ENCODE measurements at regions not wholly inside any gene's neighbourhood (a gene's known extent, or its start where the extent isn't known, plus 50 kb on each side); places are given as distances from the start of the nearest gene placed in this dataset.
A peak's percentile ranks its signal among the peaks of the same experiment; 100 is the strongest.
"Not testable (repeated sequence)": the region's sequence is repeated elsewhere in the genome, so short reads cannot be mapped to it uniquely, and the experiment has no call there.

DNA sequence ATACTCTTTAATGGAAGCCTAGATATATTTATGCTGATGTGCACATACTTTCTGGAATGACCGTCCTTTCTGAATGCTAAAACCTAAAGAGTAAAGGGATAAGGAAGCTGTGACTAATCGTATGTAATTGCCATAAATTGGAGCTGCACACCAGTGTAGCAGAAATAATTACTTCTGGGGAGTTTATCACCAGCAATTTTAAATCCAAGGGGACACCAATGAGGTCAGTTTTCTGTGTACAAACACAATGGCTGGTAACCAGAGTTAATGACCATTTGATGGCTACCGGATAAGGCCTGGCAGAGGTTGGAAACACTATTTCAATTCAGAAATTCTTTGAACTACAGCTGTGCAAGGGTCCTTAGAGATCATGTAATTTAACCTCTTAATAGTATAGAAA, 670.1 kb downstream of the REEP3 start:
- intact Hi-C loops (cut with DNase I), result no loop called here
- DNase-seq (ENCODE audit: low spot score) (no peak), ATAC-seq (no peak)

DNA sequence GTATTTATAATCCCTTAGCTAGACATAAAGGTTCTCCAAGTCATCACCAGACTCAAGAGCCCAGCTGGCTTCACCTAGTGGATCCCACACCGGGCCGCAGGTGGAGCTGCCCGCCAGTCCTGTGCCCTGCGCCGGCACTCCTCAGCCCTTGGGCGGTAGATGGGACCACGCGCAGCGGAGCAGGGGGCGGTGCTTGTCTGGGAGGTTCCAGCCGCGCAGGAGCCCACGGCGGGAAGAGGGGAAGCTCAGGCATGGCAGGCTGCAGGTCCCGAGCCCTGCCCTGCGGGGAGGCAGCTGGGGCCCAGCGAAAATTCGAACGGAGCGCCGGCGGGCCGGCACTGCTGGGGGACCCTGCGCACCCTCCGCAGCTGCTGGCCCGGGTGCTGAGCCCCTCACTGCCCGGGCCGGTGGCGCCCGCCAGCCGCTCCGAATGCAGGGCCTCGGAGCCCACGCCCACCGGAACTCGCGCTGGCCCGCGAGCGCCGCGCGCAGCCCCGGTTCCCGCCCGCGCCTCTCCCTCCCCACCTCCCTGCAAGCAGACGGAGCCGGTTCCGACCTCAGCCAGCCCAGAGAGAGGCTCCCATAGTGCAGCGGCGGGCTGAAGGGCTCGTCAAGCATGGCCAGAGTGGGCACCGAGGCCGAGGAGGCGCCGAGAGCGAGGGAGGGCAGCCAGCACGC, 675.6 kb downstream of the REEP3 start:
- intact Hi-C loops (cut with DNase I), result no loop called here
- ATAC-seq (no peak), DNase-seq (ENCODE audit: low spot score) (peak; percentile 43)

- intact Hi-C loops (cut with DNase I), result no loop called here
- DNase-seq (ENCODE audit: low spot score), result no peak
- no peak for ATAC-seq
These were observed 680.7 kb downstream of the REEP3 start for GRCh38 chr10:64201936-64202335.

- DNase-seq (ENCODE audit: low spot score); intact Hi-C loops (cut with DNase I); ATAC-seq: not testable (repeated sequence)
These were observed 683.3 kb downstream of the REEP3 start for GRCh38 chr10:64204504-64204903.

DNA sequence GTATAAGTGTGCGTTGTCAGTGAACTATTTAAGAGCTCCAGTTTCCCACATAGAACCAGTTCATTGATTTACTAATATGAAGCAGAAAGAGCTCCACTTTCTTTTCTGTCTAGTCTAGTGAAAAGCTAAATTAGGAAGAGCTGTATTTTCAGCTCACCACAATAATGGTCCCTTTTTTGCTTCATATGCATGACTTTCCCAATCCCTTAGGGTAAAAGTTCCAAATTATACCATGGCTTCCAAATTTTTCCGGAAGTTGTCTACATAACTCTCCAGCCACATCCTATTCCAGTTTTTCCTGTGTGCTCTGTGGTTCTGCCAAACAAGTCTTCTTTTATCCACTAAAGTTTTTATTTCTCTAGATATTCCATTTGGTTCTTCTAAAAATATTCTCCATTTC, 685.2 kb downstream of the REEP3 start:
- DNase-seq (ENCODE audit: low spot score) (no peak), ATAC-seq (no peak)
- intact Hi-C loops (cut with DNase I), result no loop called here

DNA sequence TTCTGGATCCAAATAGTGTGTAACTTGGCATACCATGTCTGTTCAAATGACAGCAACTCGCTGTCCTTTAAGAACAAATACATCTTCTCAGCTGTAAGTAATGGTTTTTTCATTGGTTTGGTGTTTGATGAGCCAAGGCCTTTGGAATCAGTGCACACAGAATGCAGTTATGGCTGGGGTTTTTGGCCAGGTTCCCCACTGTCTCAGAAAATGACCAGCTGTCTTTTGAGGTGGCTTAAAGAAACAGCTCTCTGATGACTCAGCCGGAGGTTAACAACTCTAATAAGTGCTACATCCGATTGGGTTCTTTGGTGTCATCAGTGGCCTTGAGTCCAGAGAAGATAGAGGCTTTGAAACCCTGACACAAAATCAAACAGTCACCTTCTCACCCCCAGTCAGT, 688.4 kb downstream of the REEP3 start:
- no peak for ATAC-seq
- no peak for DNase-seq (ENCODE audit: low spot score)
- intact Hi-C loops (cut with DNase I), result no loop called here

- no peak for DNase-seq (ENCODE audit: low spot score)
- ATAC-seq, result no peak
- intact Hi-C loops (cut with DNase I), result no loop called here
These were observed 689.0 kb downstream of the REEP3 start for GRCh38 chr10:64210211-64210610.

- no peak for DNase-seq (ENCODE audit: low spot score)
- intact Hi-C loops (cut with DNase I), result no loop called here
- ATAC-seq, result no peak
These were observed 690.3 kb downstream of the REEP3 start for GRCh38 chr10:64211466-64211865.

DNA sequence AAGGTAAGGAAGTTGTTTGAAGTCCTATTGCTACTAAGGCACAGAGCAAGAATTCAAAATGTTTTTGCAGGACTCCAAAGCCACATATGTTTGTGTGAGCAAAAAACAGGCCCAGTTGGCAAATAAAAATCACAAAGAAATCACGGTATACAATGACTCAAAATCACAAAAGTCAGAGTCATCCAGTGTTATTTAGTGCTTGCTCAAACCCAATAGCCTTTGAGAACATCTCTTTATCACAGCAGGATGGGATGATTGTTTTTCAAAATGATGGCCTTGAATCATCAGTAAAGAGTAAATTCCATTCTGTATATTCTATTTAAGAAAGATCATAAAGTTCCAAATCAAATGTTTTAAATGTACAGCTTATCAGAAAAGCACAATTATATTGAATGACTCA, 693.9 kb downstream of the REEP3 start:
- intact Hi-C loops (cut with DNase I), result no loop called here
- ATAC-seq, result no peak

DNA sequence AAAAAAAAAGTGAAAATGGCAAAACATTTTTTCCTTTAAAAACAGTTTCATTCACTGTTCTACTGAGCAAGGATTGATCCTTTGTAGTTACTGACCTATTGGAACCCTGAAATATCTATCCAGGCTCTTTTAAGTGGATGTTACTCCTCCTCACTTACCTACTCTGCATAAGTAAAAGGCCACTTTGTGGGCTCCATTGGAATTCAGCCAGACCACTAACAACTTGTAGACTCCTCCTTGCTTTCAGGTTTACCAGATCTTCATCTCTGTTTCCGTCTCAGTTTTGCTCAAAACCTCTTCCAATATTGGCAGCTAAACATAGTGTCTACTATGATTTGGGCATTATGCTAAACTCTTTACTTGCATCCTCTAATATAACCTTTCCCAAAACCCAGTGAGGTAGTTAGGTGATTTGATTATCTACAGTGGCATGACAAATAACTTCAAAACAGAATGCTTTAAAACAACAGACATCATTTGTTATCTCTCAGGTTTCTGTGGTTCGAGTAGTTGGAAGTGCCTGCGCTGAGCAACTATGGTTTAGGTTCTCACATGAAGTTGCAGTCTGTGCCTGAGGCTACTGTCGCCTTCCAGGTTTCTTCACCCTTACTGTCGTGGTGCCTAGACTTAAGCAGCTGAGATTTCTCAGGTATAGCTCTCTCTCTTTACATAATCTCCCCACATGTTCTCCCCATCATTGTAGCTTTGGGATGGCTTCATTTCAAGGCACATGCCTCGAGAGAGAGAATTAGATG, 698.2 kb downstream of the REEP3 start:
- DNase-seq (ENCODE audit: low spot score) (no peak), ATAC-seq (no peak)
- intact Hi-C loops (cut with DNase I), result no loop called here

More for the DNA sequence above, 693.9 kb downstream of the REEP3 start:
- DNase-seq (ENCODE audit: low spot score), result no peak

DNA sequence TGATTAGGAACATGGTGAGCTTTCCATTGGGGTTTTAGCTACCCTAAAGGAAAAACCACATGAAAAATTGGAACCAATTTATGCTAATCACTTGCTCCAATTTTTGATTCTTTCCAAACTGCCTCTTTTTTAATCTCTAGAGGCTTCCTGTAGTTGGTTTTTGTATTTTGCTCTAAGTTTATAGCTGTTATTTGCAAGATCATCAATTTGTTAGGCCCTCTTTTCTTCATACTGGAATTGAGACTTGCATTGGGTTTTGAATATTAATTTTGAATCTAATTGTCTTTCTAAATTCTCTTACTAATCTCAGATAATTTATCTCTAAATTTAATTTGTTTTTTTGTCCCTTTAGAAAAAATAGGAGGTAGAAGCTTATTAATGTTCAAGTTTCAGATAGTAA, 713.3 kb downstream of the REEP3 start:
- intact Hi-C loops (cut with DNase I), result loop anchor here (5.0 kb wide), 1 partner anchor 738 kb away; no protein-coding TSS in a partner anchor
- DNase-seq (ENCODE audit: low spot score) (no peak), ATAC-seq (no peak)

- intact Hi-C loops (cut with DNase I), result no loop called here
- no peak for ATAC-seq
- no peak for DNase-seq (ENCODE audit: low spot score)
These were observed 736.5 kb downstream of the REEP3 start for GRCh38 chr10:64257704-64258103.

DNA sequence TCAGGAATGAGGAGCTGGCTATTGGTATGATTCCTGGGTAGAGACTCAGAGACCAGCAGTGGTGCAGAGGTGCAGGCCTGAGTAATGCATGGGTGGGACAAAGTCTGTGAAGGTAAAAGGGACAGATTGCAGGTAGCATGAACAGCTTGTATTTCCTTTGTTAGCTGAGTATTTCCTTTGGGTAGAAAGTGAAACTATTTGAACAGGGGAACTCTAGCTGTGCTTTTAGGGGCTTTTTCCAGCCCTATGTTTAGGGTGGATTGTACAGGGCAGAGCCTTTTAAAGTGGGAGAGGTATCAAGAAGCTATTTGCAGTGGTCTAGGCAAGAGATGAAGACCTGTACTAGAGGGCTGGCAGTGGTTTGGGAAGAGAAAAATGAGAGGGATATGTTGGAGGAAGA, 739.9 kb downstream of the REEP3 start:
- DNase-seq (ENCODE audit: low spot score) (no peak), ATAC-seq (no peak)
- intact Hi-C loops (cut with DNase I), result no loop called here

DNA sequence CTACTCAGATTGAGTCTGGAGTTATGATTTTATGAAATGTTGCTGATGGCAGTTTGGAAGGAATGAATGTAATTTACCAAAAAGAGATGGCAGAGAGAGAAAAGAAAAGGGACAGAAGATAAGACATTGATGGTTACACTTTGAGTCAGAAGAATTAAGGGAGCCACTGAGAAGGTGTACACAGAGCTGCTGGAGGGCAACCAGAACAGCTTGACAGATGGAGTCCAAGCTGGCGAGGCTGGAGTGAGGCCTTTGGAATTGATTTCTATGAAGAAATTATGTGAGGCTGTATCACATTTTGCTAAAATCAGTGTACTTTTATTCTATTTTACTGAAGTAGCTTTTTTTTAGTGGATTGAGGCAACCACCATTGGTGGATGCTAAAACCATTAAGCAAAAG, 740.5 kb downstream of the REEP3 start:
- intact Hi-C loops (cut with DNase I), result no loop called here
- no peak for ATAC-seq

DNA sequence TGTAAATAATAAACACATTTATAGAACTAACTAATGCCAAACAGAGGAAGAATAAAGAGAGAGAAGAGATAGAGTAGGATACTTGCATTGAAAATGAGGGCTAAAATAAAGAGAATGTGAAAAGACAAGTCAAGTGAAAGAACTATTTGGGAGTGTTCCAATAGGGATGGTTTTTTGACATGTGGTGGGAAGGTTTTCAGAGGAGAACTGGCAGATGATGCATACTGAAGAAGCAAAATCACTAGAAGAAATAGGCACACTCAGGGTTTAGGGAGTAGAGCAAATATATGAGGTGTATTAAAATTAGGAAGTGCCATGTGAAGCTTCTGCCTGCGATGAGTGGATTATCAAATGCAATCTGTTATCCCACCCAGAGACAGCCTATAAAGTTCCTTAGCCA, 744.8 kb downstream of the REEP3 start:
- DNase-seq (ENCODE audit: low spot score), result no peak
- intact Hi-C loops (cut with DNase I), result no loop called here
- ATAC-seq, result no peak

More for the DNA sequence above, 740.5 kb downstream of the REEP3 start:
- DNase-seq (ENCODE audit: low spot score), result no peak

DNA sequence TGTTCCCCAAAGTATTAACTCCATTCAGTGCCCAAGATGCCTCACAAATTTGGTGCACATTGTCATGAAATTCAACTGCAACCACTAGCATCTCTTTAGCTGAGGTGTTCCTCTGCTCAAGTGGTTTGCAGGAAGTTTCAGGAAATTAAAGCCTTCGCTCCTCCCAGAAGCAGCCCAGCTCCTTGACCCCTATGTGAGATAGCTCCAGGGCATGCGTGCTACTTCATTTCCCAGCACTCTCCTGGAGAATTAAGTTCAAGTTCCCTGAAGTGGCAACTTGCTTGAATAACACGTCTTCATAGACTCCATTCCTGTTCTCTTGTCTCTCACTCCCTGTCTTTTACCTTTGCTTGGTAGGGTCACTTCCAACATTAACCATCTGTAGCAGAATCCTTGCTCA, 750.3 kb downstream of the REEP3 start:
- no peak for ATAC-seq
- intact Hi-C loops (cut with DNase I), result no loop called here
- no peak for DNase-seq (ENCODE audit: low spot score)

DNA sequence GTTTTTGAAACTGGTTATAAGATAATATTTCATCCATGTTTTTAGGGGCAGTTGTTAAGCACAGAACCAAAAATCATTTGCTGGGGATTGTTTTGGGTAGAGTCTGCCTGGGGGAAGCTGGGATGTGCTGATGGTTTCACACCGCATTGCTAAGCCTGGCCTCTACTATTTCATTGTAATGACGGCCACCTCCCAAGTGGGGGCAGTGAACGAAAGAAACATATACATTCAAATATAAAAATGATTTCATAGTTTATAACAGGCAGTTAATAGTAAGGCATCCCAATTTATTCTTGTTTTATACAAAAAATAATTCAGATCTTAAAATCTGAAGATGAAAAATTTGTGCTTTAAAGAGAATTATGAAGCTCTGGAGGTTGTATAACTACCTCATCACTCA, 750.8 kb downstream of the REEP3 start:
- intact Hi-C loops (cut with DNase I), result no loop called here
- ATAC-seq, result no peak

DNA sequence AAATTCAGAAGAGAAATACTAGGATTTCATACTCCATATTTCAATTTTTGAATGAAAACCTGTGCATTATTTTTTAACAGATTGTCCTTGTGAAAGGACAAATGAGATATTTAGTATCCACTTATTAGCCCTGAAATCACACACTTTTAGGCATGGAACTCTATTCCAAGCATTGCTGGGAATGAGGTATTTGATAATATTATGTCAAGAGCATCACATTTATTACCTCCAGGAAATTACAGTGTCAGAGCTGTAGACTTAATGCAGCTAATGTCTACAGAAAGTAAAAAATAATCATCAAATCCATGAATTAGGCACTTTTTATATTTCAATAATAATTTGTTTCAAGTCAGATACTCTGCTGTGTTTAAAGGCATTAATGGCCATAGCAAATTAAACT, 753.8 kb downstream of the REEP3 start:
- ATAC-seq (no peak), DNase-seq (ENCODE audit: low spot score) (no peak)
- intact Hi-C loops (cut with DNase I), result no loop called here

More for the DNA sequence above, 750.8 kb downstream of the REEP3 start:
- no peak for DNase-seq (ENCODE audit: low spot score)

DNA sequence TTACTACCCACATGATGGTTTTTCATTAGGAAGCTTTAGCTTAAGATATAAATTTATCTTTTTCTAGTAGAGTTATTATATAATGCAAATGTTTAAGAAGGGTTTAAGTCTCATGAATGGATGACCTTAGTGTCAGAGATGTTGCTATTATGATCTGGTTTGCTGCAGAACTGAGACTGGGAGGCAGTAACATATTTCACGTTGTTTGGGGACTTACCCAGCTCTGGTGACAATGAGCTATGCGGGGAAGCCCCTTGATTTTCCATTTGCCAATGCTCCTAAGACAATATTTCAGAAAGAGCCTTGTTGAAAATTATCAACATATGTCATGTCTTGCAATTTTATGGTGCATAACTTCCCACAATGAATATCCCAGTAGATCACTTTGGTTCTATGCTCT, 754.6 kb downstream of the REEP3 start:
- DNase-seq (ENCODE audit: low spot score), result no peak
- ATAC-seq, result no peak
- intact Hi-C loops (cut with DNase I), result no loop called here

DNA sequence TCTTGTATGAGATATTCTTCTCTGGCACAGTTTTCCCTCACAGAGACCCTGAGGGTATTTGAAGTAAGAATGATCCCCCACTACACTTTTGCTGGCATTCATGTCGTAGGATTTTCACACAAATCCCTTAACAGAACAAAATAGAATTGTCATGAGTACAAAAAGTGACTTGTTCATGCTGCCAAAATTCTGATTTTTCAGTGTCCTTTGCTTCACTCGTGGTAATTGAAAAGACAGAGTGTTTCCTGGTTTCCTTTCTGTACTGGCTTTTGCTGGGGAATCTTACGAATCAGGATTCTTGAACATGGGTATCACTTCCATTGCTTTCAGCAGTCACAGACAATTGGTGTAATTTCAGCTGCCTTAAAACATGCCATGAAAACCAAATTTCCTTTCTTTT, 756.3 kb downstream of the REEP3 start:
- DNase-seq (ENCODE audit: low spot score), result no peak
- ATAC-seq, result no peak
- intact Hi-C loops (cut with DNase I), result no loop called here

DNA sequence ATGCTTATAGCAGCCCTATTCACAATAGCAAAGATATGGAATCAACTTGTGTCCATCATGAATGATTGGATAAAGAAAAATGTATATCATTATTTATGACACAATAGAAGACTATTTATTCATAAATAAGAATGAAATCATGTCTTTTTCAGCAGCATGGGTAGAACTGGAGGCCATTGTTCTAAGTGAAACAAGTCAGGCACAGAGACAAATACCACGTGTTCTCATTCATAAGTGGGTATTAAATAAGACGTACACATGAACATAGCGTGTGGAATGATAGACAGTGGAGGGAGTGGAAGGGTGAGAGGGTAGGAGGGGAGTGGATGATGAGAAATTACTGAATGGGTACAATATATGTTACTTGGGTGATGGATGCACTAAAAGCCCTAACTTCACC, 762.4 kb downstream of the REEP3 start:
- ATAC-seq (no peak), DNase-seq (ENCODE audit: low spot score) (no peak)
- intact Hi-C loops (cut with DNase I), result no loop called here

All from sciatic nerve (tissue), 2 donors.